Type B pancreatic cell (in vitro differentiated cells): ENCODE measurements at regions not wholly inside any gene's neighbourhood (a gene's known extent, or its start where the extent isn't known, plus 50 kb on each side); places are given as distances from the start of the nearest gene placed in this dataset.

Experiments used
- DNase-seq: peaks from one replicate; pipeline ENCODE4 v3.0.0; 2021; ENCODE audit warnings: mixed read lengths; ENCODE audit not compliant: unreplicated experiment; ENCODE audit errors: extremely low spot score
- H3K27ac Mint-ChIP-seq: 2 replicates; pipeline ENCODE4 v1.8.0; 2021; ENCODE audit warnings: mild to moderate bottlenecking, mixed read lengths
- H3K27me3 Mint-ChIP-seq: 2 replicates; pipeline ENCODE4 v1.8.0; 2021; ENCODE audit warnings: mixed read lengths
- H3K36me3 Mint-ChIP-seq: 2 replicates; pipeline ENCODE4 v1.8.0; 2021; ENCODE audit warnings: mixed read lengths
- H3K4me1 Mint-ChIP-seq: one replicate; pipeline ENCODE4 v1.8.0; 2021; ENCODE audit warnings: mixed read lengths; ENCODE audit not compliant: unreplicated experiment
- H3K4me3 Mint-ChIP-seq: 2 replicates; pipeline ENCODE4 v1.8.0; 2021; ENCODE audit warnings: mild to moderate bottlenecking, mixed read lengths
- H3K9me3 Mint-ChIP-seq: 2 replicates; pipeline ENCODE4 v1.8.0; 2021; ENCODE audit warnings: mixed read lengths
- TF ChIP-seq, protein P1 (sequence below): fragments of 200-600 bp; sonication (generic); conservative IDR thresholded peaks from 2 replicates; pipeline ENCODE4 v1.5.0; 2021; ENCODE audit warnings: antibody characterized with exemption, mild to moderate bottlenecking

DNA sequence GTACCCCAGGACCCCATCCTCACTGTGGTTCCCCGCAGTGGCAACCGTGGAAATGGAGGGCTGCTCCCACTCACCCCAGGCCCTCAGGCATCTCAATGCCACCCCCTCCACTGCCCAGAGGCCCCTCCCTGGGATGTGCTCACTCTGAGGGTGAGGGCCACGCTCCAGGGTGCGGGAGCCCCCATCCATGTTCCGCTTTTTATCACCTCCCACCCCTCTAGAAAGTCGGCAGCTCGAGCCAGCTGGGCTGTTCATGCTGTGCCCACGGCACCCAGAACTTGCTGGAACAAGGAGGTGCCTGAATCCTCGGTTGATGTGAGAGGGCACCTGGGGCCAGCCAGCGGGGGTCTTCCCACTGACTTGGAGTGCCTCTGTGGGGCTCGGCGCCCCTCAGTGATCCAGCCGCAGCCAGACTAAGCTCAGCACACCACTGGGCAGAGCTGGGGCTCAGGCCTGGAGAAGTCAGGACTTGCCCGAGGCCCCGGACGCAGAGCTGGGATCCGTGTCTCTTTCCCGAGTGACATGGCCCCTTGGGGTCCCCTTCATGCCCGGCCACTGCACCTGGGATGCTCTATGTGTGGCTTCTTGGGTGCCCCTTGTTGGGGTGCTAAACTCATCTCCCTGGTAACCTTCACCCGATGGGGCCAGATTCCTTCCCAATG lies 143.1 kb upstream of the GSE1 start:
- H3K4me1 Mint-ChIP-seq: peaks cover 54% of the 10 kb centered on the region
- TF ChIP-seq, protein P1, sequence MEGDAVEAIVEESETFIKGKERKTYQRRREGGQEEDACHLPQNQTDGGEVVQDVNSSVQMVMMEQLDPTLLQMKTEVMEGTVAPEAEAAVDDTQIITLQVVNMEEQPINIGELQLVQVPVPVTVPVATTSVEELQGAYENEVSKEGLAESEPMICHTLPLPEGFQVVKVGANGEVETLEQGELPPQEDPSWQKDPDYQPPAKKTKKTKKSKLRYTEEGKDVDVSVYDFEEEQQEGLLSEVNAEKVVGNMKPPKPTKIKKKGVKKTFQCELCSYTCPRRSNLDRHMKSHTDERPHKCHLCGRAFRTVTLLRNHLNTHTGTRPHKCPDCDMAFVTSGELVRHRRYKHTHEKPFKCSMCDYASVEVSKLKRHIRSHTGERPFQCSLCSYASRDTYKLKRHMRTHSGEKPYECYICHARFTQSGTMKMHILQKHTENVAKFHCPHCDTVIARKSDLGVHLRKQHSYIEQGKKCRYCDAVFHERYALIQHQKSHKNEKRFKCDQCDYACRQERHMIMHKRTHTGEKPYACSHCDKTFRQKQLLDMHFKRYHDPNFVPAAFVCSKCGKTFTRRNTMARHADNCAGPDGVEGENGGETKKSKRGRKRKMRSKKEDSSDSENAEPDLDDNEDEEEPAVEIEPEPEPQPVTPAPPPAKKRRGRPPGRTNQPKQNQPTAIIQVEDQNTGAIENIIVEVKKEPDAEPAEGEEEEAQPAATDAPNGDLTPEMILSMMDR: no peak
- no peak overlapping the region for H3K27ac Mint-ChIP-seq
- no peaks in the 10 kb centered on the region for H3K9me3 Mint-ChIP-seq
- no peaks in the 10 kb centered on the region for H3K27me3 Mint-ChIP-seq
- H3K36me3 Mint-ChIP-seq: no peaks in the 10 kb centered on the region
- no peak for DNase-seq
- no peak overlapping the region for H3K4me3 Mint-ChIP-seq

DNA sequence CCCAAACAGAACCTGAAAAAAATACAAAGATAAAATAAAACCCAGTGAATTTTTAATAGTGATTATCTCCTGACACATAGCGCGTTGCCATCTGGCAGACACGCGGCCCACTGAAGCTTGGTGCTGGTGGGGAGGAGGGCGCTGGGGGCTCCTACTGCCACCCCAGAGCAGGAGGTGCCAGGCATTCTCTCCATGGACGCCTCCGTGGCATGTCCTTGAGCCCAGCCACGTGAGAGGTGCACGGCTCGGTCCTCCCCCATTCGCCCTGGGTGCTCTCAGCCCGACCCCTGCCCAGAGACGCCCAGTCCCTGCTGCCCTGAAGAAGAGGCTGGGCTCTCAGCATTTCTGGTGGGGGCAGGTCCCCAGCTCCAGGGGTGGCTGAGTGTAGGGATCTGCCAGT lies 142.2 kb upstream of the GSE1 start:
- Mint-ChIP-seq H3K27ac (no peak overlapping the region), H3K4me1 (peaks cover 56% of the 10 kb centered on the region), H3K36me3 (no peaks in the 10 kb centered on the region), H3K9me3 (no peaks in the 10 kb centered on the region), H3K4me3 (no peak overlapping the region), H3K27me3 (no peaks in the 10 kb centered on the region)
- TF ChIP-seq, protein P1: no peak
- no peak for DNase-seq

DNA sequence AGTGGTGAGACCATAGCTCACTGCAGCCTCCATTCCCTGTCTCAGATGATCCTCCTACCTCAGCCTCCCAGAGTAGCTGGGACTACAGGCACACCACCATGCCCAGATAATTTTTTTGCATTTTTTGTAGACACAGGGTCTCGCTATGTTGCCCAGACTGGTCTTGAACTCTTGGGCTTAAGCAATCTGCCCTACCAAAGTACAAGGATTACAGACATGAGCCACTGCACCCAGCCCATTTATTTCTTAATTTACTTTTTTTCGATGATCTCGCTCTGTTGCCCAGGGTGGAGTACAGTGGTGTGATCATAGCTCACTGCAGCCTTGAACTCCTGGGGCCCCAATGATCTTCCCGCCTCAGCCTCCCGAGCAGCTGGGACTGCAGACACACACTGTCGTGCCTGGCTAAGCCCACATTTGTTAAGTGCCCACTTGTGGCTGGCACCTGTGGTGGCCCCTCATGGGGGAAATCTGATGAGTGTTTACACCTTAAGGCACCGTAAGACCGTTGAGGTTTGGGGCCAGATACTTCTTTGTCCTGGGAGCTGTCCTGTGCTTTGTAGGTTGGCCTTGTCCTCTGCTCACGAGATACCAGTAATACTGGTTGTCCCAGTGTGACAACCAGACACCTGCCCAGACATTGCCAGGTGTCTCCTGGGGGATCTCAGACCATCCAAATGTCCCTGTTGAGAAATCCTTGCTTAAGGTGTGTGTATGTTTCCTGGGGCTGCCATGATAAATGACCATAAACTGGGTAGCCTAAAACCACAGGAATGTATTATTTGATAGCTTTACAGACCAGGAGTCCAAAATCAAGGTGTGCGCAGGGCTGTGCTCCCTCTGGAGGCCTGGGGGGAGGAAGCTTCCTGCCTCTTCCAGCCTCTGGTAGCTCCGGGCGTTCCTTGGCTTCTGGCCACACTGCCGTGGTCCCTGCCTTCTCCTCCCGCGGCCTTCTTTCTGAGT lies 141.4 kb upstream of the GSE1 start:
- no peaks in the 10 kb centered on the region for H3K27me3 Mint-ChIP-seq
- no peak for DNase-seq
- H3K9me3 Mint-ChIP-seq: no peaks in the 10 kb centered on the region
- peak overlapping the region; percentile 92 for H3K27ac Mint-ChIP-seq
- H3K4me3 Mint-ChIP-seq: peak overlapping the region; percentile 65
- TF ChIP-seq, protein P1: no peak
- H3K4me1 Mint-ChIP-seq: peaks cover 50% of the 10 kb centered on the region
- no peaks in the 10 kb centered on the region for H3K36me3 Mint-ChIP-seq

DNA sequence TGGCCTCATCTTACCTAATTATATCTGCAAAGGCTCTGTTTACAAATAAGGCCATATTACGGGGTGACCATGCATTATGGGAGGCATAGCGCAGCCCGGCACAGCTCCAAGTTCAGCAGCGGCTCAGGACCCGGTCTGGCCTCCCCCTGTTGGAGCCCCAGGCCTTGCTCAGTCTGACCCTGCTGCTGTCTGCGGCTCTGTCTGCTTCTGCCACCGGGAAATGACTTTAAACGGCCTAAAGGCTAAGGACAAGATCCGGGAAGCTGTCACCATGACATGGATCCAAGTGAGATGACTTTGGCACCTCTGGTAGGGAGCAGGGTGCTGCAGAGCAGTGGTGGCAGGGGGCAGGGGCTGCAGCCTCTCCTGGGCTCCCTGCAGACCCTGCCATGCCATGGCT lies 140.6 kb upstream of the GSE1 start:
- Mint-ChIP-seq H3K36me3 (no peaks in the 10 kb centered on the region), H3K27ac (peak overlapping the region; percentile 92), H3K27me3 (no peaks in the 10 kb centered on the region), H3K4me3 (peak overlapping the region; percentile 65), H3K4me1 (peaks cover 47% of the 10 kb centered on the region), H3K9me3 (no peaks in the 10 kb centered on the region)
- no peak for DNase-seq
- TF ChIP-seq, protein P1: no peak

DNA sequence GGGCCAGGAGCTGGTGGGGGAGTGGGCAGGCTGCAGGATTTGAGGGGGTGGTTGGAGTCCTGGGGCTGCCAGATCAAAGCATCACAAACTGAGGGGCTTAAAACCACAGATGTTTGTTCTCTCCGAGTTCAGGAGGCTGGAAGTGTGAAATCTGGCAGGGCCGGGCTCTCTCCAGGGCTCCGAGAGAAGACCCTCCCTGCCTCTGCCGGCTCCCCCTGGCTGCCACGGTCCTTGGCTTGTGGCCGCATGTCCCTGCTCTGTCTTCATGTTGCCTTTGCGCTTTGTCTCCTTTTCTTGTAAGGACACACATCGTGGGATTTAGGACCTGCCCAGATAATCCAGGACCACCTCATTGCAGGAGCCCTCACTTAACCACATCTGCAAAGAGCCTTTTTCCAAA lies 139.8 kb upstream of the GSE1 start:
- H3K9me3 Mint-ChIP-seq: no peaks in the 10 kb centered on the region
- H3K36me3 Mint-ChIP-seq: no peaks in the 10 kb centered on the region
- TF ChIP-seq, protein P1: no peak
- H3K4me1 Mint-ChIP-seq: peaks cover 48% of the 10 kb centered on the region
- no peaks in the 10 kb centered on the region for H3K27me3 Mint-ChIP-seq
- DNase-seq: no peak
- peak overlapping the region; percentile 92 for H3K27ac Mint-ChIP-seq
- H3K4me3 Mint-ChIP-seq: peak overlapping the region; percentile 53
